Loucy (cell line): ENCODE measurements at regions not wholly inside any gene's neighbourhood (a gene's known extent, or its start where the extent isn't known, plus 50 kb on each side); places are given as distances from the start of the nearest gene placed in this dataset.

Experiments
- CTCF ChIP-seq: fragments of 200-600 bp; sonication (generic); conservative IDR thresholded peaks from 2 replicates; pipeline ENCODE4 v1.5.1; 2014; ENCODE audit warnings: mild to moderate bottlenecking, antibody characterized with exemption, low read length
- EZH2phosphoT487 ChIP-seq: fragments of 200-600 bp; IDR thresholded peaks from 2 replicates; pipeline ENCODE4 v1.6.1; 2018; ENCODE audit warnings: antibody characterized with exemption, mild to moderate bottlenecking, moderate library complexity, borderline replicate concordance

GRCh38 chr7:36787933-36788378 lies 63.7 kb upstream of the AOAH start:
- TF ChIP-seq CTCF (no peak), EZH2phosphoT487 (no peak)
